Keratinocyte (primary cell): ENCODE measurements at regions not wholly inside any gene's neighbourhood (a gene's known extent, or its start where the extent isn't known, plus 50 kb on each side); places are given as distances from the start of the nearest gene placed in this dataset.

Source experiments
- EZH2 ChIP-seq: IDR thresholded peaks from one replicate; pipeline ENCODE4 v1.6.1; 2012; ENCODE audit warnings: inconsistent platforms, mild to moderate bottlenecking, low read length, moderate library complexity
- TF ChIP-seq, protein P1 (sequence below), 3 experiments: IDR thresholded peaks in 1 of 3; conservative IDR thresholded peaks in 1 of 3; optimal IDR thresholded peaks in 1 of 3; 2 replicates in 2 of 3; 3 replicates in 1 of 3; pipeline versions ENCODE3 to v1.5.1; 2011; ENCODE audit warnings: low read length in 3 of 3, mild to moderate bottlenecking in 3 of 3, moderate library complexity in 2 of 3, control low read depth in 1 of 3, inconsistent platforms in 1 of 3; ENCODE audit not compliant: insufficient read depth in 2 of 3; ENCODE audit errors: extremely low read depth in 1 of 3

DNA sequence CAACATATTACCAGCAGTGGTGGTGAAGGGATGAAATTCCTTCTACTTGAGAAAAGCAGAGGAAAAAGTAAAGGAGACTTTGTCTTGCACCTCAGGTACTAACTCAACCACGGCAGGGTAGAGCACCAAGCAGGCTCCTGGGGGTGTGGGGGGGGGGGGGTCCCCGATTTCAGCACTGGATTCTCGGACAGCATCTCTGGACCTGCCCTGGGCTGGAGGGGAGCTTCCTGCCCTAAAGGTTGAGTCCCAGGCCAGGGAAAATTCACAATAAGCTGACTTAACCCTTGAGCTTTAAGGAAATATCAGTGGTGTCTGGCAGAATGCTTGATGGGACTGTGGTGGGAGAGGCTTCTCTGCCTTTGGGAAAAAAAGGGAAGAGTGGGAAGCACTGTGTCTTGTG lies 233.2 kb upstream of the CXADR start:
- TF ChIP-seq, protein P1, sequence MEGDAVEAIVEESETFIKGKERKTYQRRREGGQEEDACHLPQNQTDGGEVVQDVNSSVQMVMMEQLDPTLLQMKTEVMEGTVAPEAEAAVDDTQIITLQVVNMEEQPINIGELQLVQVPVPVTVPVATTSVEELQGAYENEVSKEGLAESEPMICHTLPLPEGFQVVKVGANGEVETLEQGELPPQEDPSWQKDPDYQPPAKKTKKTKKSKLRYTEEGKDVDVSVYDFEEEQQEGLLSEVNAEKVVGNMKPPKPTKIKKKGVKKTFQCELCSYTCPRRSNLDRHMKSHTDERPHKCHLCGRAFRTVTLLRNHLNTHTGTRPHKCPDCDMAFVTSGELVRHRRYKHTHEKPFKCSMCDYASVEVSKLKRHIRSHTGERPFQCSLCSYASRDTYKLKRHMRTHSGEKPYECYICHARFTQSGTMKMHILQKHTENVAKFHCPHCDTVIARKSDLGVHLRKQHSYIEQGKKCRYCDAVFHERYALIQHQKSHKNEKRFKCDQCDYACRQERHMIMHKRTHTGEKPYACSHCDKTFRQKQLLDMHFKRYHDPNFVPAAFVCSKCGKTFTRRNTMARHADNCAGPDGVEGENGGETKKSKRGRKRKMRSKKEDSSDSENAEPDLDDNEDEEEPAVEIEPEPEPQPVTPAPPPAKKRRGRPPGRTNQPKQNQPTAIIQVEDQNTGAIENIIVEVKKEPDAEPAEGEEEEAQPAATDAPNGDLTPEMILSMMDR (optimal IDR thresholded peaks at IDR 0.05 in 1 of 3, IDR thresholded peaks at IDR 0.05 in 1 of 3, conservative IDR thresholded peaks at IDR 0.05 in 1 of 3; ENCODE audit: extremely low read depth in 1 of 3, insufficient read depth in 2 of 3, low read length in 3 of 3) = no peak
- TF ChIP-seq EZH2 = no peak
